ENCODE measurements at regions not wholly inside any gene's neighbourhood (a gene's known extent, or its start where the extent isn't known, plus 50 kb on each side); places are given as distances from the start of the nearest gene placed in this dataset.

DNA sequence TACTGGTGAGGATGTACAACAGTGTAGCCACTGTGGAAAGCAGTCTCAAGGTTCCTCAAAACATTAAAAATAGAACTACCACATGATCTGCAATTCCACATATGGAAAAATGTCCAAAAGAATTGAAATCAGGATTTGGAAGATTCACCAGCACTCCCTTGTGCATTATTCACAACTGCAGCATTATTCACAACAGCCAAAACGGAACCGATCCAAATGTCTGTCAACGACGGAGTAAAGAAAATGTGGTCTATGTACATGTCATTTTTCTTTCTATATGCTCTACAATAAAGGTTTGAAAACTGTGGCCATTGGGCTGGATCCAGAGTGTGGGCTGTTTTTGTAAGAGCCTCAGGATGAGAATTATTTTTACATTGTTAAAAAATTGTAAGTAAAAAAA is 1206.1 kb upstream of the CELF2 start (continued):
- TF ChIP-seq CHD4 (IDR thresholded peaks at IDR 0.05; ENCODE audit: borderline replicate concordance) = no peak

DNA sequence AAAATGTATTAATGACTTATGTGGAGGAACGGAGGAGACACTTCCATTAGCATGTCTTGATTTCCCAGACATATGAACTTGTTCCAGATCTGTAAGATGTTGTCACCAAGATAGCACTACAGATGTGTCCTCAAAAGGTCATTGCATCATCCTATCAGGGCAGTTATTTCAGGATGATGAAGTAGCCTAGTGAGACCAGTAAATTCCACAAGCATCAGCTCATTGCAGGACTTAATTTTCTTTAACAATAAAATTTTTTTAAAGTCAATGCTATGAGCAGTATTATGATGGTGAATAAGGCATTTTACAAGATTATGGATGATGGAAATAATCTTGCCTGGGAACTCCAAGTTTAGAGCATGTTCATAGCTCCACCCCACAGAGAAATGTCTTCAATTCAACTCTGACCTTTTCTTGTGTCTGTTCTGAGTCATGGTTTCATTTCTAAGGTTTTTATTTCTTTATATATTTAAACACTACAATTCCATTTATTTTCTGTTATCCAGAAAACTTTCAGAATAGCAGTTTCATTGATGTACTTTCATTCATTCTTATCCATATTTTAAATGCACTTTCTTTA is 1203.3 kb upstream of the CELF2 start:
- FAIRE-seq (no peak), DNase-seq (ENCODE audit: low read depth in 1 of 2, low spot score in 1 of 2) (no peak), ATAC-seq (no peak)
- CTCF ChIA-PET = no interaction called here
- Histone ChIP-seq H3K4me3 (no peak overlapping the region), H3K9me3 (no peaks in the 10 kb centered on the region), H3K4me2 (no peak overlapping the region), H3K27ac (no peak overlapping the region), H3K4me1 (no peaks in the 10 kb centered on the region)
- TF ChIP-seq SMC3 (IDR thresholded peaks at IDR 0.05) (no peak), GATA3 (IDR thresholded peaks at IDR 0.05; ENCODE audit: borderline replicate concordance) (no peak), NPAS2 (CRISPR knock-in tag; IDR thresholded peaks at IDR 0.05; ENCODE audit: borderline replicate concordance) (no peak), CHD2 (IDR thresholded peaks at IDR 0.05; ENCODE audit: low read length, partially characterized antibody) (no peak), RFX5 (IDR thresholded peaks at IDR 0.05) (no peak), RNF2 (IDR thresholded peaks at IDR 0.05; ENCODE audit: borderline replicate concordance, low read depth) (no peak), ATOH8 (CRISPR knock-in tag; IDR thresholded peaks at IDR 0.05; ENCODE audit: low read depth) (no peak), POLR2AphosphoS2 (conservative IDR thresholded peaks at IDR 0.05; ENCODE audit: low read length) (no peak), MAFK (IDR thresholded peaks at IDR 0.05; ENCODE audit: partially characterized antibody) (no peak), PBX3 (IDR thresholded peaks at IDR 0.05) (no peak), ELK1 (IDR thresholded peaks at IDR 0.05; ENCODE audit: low read depth, low read length) (no peak), KDM1A (IDR thresholded peaks at IDR 0.05; ENCODE audit: low read depth) (no peak), HOXA7 (CRISPR knock-in tag; IDR thresholded peaks at IDR 0.05) (no peak), FOSB (CRISPR knock-in tag; IDR thresholded peaks at IDR 0.05) (no peak), USF2 (IDR thresholded peaks at IDR 0.05) (no peak), ZC3H11A (IDR thresholded peaks at IDR 0.05) (no peak)
- TF ChIP-seq, protein P1, sequence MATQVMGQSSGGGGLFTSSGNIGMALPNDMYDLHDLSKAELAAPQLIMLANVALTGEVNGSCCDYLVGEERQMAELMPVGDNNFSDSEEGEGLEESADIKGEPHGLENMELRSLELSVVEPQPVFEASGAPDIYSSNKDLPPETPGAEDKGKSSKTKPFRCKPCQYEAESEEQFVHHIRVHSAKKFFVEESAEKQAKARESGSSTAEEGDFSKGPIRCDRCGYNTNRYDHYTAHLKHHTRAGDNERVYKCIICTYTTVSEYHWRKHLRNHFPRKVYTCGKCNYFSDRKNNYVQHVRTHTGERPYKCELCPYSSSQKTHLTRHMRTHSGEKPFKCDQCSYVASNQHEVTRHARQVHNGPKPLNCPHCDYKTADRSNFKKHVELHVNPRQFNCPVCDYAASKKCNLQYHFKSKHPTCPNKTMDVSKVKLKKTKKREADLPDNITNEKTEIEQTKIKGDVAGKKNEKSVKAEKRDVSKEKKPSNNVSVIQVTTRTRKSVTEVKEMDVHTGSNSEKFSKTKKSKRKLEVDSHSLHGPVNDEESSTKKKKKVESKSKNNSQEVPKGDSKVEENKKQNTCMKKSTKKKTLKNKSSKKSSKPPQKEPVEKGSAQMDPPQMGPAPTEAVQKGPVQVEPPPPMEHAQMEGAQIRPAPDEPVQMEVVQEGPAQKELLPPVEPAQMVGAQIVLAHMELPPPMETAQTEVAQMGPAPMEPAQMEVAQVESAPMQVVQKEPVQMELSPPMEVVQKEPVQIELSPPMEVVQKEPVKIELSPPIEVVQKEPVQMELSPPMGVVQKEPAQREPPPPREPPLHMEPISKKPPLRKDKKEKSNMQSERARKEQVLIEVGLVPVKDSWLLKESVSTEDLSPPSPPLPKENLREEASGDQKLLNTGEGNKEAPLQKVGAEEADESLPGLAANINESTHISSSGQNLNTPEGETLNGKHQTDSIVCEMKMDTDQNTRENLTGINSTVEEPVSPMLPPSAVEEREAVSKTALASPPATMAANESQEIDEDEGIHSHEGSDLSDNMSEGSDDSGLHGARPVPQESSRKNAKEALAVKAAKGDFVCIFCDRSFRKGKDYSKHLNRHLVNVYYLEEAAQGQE (IDR thresholded peaks at IDR 0.05) = no peak
- TF ChIP-seq, protein P2, sequence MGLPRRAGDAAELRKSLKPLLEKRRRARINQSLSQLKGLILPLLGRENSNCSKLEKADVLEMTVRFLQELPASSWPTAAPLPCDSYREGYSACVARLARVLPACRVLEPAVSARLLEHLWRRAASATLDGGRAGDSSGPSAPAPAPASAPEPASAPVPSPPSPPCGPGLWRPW (IDR thresholded peaks at IDR 0.05) = no peak
- WGBS (ENCODE audit: missing lambda C conversion rate) = 0% methylated on average over 1 of the region's 1 CpG
- POLR2A ChIA-PET = no interaction called here
